MM.1S (cell line): ENCODE measurements at regions not wholly inside any gene's neighbourhood (a gene's known extent, or its start where the extent isn't known, plus 50 kb on each side); places are given as distances from the start of the nearest gene placed in this dataset.

ENCODE experiments used
- DNase-seq: peaks from one replicate; pipeline ENCODE4 v3.0.0-alpha.2; 2015
- H2AFZ ChIP-seq: fragments of 300-600 bp; sonication (generic); 2 replicates; pipeline ENCODE4 v1.6.0; 2016; ENCODE audit warnings: antibody characterized with exemption, low read length
- H3F3A ChIP-seq: fragments of 300-600 bp; sonication (generic); 2 replicates; pipeline ENCODE4 v1.6.1; 2016; ENCODE audit warnings: mild to moderate bottlenecking, antibody characterized with exemption, low read length, moderate library complexity, mixed read lengths; ENCODE audit not compliant: insufficient read depth
- H3K27ac ChIP-seq: fragments of 300-600 bp; sonication (generic); 2 replicates; pipeline ENCODE4 v1.5.1; 2016; ENCODE audit warnings: mild to moderate bottlenecking, low read length
- H3K27me3 ChIP-seq: fragments of 300-600 bp; sonication (generic); replicated peaks from 2 replicates; pipeline ENCODE4 v1.6.0; 2016; ENCODE audit warnings: low read length; ENCODE audit not compliant: insufficient read depth
- H3K36me3 ChIP-seq: fragments of 300-600 bp; sonication (generic); replicated peaks from 2 replicates; pipeline ENCODE4 v1.6.1; 2016; ENCODE audit warnings: mild to moderate bottlenecking, low read length, mixed read lengths; ENCODE audit not compliant: insufficient read depth
- H3K4me1 ChIP-seq: fragments of 300-600 bp; sonication (generic); 2 replicates; pipeline ENCODE4 v1.6.1; 2016; ENCODE audit warnings: low read length, mixed read lengths
- H3K4me2 ChIP-seq: fragments of 300-600 bp; sonication (generic); 2 replicates; pipeline ENCODE4 v1.6.0; 2016; ENCODE audit warnings: low read depth, low read length
- H3K4me3 ChIP-seq: fragments of 300-600 bp; sonication (generic); 2 replicates; pipeline ENCODE4 v1.5.1; 2016; ENCODE audit warnings: low read length, mixed read lengths
- H3K79me2 ChIP-seq: fragments of 300-600 bp; sonication (generic); 2 replicates; pipeline ENCODE4 v1.6.1; 2016; ENCODE audit warnings: mixed run types, low read length, mixed read lengths
- H3K9ac ChIP-seq: fragments of 300-600 bp; sonication (generic); 2 replicates; pipeline ENCODE4 v1.6.1; 2016; ENCODE audit warnings: low read length, mixed read lengths
- H3K9me2 ChIP-seq: fragments of 300-600 bp; sonication (generic); replicated peaks from 2 replicates; pipeline ENCODE4 v1.6.1; 2016; ENCODE audit warnings: mild to moderate bottlenecking, low read length, mixed read lengths; ENCODE audit not compliant: insufficient read depth
- H3K9me3 ChIP-seq: fragments of 300-600 bp; sonication (generic); replicated peaks from 2 replicates; pipeline ENCODE4 v1.6.1; 2016; ENCODE audit warnings: mild to moderate bottlenecking, low read length, mixed read lengths; ENCODE audit not compliant: insufficient read depth
- H4K20me1 ChIP-seq: fragments of 300-600 bp; sonication (generic); 2 replicates; pipeline ENCODE4 v1.6.1; 2016; ENCODE audit warnings: mild to moderate bottlenecking, low read length, moderate library complexity, mixed read lengths; ENCODE audit not compliant: insufficient read depth
- EZH2 ChIP-seq: fragments of 300-600 bp; sonication (generic); optimal IDR thresholded peaks from 2 replicates; pipeline ENCODE3; 2017; ENCODE audit warnings: low read depth, mild to moderate bottlenecking, antibody characterized with exemption, low read length, mixed read lengths
- EZH2phosphoT487 ChIP-seq: fragments of 300-600 bp; sonication (generic); IDR thresholded peaks from 2 replicates; pipeline ENCODE4 v1.6.1; 2018; ENCODE audit warnings: antibody characterized with exemption, low read length
- TF ChIP-seq, protein P1 (sequence below): fragments of 300-600 bp; sonication (generic); IDR thresholded peaks from 2 replicates; pipeline ENCODE4 v1.5.1; 2016; ENCODE audit warnings: antibody characterized with exemption, low read length, mixed read lengths

DNA sequence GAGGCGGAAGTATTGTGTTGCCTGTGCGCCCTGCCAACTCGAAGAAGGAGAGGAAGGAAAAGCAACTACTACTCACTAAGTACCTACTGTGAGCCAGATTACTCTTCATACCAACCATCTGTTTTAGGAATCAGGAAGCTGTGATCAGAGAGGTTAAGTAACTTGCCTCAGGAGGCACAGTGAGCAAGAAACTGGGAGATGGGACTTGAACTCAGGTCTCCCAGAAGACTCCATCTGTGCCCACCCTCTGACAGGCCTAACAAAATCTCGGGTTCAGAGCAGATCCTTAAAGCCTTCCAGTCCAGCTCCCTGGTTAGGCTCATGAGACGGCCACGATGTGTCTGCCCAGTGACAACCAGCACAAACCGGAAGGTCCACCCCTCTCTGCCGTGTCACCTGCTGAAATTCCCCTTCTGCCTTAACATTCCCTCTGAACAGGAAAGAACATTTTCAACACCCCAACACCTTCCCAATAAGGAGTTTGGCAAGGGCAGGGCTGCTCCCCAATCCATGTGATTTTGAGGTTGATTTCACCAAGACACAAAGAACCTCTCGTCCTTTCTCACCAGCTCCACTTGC, 230.1 kb downstream of the TOMM20 start:
- no peaks in the 10 kb centered on the region for H4K20me1 ChIP-seq
- H3K27me3 ChIP-seq: no peaks in the 10 kb centered on the region
- no peaks in the 10 kb centered on the region for H3K9me2 ChIP-seq
- no peak overlapping the region for H3K4me2 ChIP-seq
- H3F3A ChIP-seq: no peaks in the 10 kb centered on the region
- H3K27ac ChIP-seq: no peak overlapping the region
- no peak for DNase-seq
- no peak overlapping the region for H2AFZ ChIP-seq
- no peaks in the 10 kb centered on the region for H3K36me3 ChIP-seq
- no peaks in the 10 kb centered on the region for H3K9me3 ChIP-seq
- no peak overlapping the region for H3K4me3 ChIP-seq
- H3K9ac ChIP-seq: no peak overlapping the region
- H3K79me2 ChIP-seq: no peaks in the 10 kb centered on the region
- TF ChIP-seq EZH2 (no peak), EZH2phosphoT487 (no peak)
- TF ChIP-seq, protein P1, sequence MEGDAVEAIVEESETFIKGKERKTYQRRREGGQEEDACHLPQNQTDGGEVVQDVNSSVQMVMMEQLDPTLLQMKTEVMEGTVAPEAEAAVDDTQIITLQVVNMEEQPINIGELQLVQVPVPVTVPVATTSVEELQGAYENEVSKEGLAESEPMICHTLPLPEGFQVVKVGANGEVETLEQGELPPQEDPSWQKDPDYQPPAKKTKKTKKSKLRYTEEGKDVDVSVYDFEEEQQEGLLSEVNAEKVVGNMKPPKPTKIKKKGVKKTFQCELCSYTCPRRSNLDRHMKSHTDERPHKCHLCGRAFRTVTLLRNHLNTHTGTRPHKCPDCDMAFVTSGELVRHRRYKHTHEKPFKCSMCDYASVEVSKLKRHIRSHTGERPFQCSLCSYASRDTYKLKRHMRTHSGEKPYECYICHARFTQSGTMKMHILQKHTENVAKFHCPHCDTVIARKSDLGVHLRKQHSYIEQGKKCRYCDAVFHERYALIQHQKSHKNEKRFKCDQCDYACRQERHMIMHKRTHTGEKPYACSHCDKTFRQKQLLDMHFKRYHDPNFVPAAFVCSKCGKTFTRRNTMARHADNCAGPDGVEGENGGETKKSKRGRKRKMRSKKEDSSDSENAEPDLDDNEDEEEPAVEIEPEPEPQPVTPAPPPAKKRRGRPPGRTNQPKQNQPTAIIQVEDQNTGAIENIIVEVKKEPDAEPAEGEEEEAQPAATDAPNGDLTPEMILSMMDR: no peak
- H3K4me1 ChIP-seq: no peaks in the 10 kb centered on the region

DNA sequence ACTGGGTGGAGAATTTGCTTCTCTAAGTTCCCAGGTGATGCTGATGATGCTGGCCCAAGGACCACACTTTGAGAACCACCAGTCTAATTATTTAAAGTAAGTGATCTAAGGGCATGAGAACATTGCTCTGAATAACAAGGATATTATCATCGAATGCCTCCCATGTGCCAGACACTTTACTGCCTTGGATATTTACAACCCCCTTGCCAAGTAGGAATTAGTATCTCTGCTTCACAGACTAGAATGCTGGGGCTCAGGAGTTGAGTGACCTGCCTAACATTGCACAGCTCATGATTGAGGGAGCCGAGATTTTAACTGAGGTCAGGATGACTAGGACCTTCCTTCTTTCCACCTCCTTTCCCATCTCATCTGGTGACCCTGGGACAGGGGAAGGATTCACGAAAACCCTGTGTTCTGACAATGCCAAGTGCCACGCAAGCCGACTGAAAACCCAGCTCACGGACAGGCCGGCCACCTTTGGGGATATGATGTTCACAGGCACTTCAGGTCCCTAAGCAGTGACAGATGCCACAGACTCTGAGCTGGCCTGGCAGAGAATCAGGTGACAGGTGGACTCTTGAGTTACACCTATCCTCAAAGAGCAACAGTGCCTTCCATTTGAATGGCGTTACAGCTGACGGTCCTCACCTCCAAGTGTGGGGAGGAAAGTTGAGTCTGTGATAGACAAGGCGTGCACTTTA, 230.7 kb downstream of the TOMM20 start:
- no peak overlapping the region for H3K27ac ChIP-seq
- no peaks in the 10 kb centered on the region for H3K4me1 ChIP-seq
- no peak overlapping the region for H3K4me2 ChIP-seq
- H3K79me2 ChIP-seq: no peaks in the 10 kb centered on the region
- H3K27me3 ChIP-seq: no peaks in the 10 kb centered on the region
- H3K9ac ChIP-seq: no peak overlapping the region
- no peak overlapping the region for H3K4me3 ChIP-seq
- H4K20me1 ChIP-seq: no peaks in the 10 kb centered on the region
- H3K36me3 ChIP-seq: no peaks in the 10 kb centered on the region
- no peaks in the 10 kb centered on the region for H3K9me2 ChIP-seq
- H3F3A ChIP-seq: no peaks in the 10 kb centered on the region
- DNase-seq: no peak
- H3K9me3 ChIP-seq: no peaks in the 10 kb centered on the region
- TF ChIP-seq EZH2phosphoT487 (no peak), EZH2 (no peak)
- TF ChIP-seq, protein P1: no peak
- no peak overlapping the region for H2AFZ ChIP-seq

DNA sequence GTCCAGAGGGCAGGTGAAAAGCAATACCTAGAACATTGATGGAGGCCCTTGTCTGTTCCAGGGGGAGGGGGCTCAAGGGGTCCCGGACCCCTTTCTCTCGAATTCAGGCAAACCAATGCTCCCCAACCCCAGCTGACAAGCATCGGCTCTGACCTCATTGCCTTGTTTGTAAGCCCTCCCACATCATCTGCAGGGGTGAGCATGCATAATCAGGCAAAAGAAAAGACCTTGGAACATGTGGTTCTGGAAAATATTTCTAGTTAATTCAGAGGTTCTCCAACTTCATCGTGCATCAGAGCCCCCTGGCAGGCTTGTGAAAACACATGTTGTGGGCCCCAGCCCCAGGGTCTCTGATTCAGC, 231.3 kb downstream of the TOMM20 start:
- no peak overlapping the region for H3K27ac ChIP-seq
- no peaks in the 10 kb centered on the region for H4K20me1 ChIP-seq
- no peak overlapping the region for H3K4me3 ChIP-seq
- no peak for TF ChIP-seq EZH2
- no peak for TF ChIP-seq EZH2phosphoT487
- TF ChIP-seq, protein P1: no peak
- H3K9ac ChIP-seq: no peak overlapping the region
- H3K79me2 ChIP-seq: no peaks in the 10 kb centered on the region
- H3K27me3 ChIP-seq: no peaks in the 10 kb centered on the region
- H2AFZ ChIP-seq: no peak overlapping the region
- DNase-seq: no peak
- H3K4me2 ChIP-seq: no peak overlapping the region
- no peaks in the 10 kb centered on the region for H3K36me3 ChIP-seq
- no peaks in the 10 kb centered on the region for H3F3A ChIP-seq
- H3K9me2 ChIP-seq: no peaks in the 10 kb centered on the region
- no peaks in the 10 kb centered on the region for H3K4me1 ChIP-seq
- no peaks in the 10 kb centered on the region for H3K9me3 ChIP-seq
